ENCODE measurements at regions not wholly inside any gene's neighbourhood (a gene's known extent, or its start where the extent isn't known, plus 50 kb on each side); places are given as distances from the start of the nearest gene placed in this dataset.

GRCh38 chr6:119830069-119830468, 480.5 kb upstream of the MAN1A1 start:
- TF ChIP-seq POLR2A (IDR thresholded peaks at IDR 0.05) (no peak), CTCF (IDR thresholded peaks at IDR 0.05) (no peak)
